ENCODE measurements at regions not wholly inside any gene's neighbourhood (a gene's known extent, or its start where the extent isn't known, plus 50 kb on each side); places are given as distances from the start of the nearest gene placed in this dataset.

DNA sequence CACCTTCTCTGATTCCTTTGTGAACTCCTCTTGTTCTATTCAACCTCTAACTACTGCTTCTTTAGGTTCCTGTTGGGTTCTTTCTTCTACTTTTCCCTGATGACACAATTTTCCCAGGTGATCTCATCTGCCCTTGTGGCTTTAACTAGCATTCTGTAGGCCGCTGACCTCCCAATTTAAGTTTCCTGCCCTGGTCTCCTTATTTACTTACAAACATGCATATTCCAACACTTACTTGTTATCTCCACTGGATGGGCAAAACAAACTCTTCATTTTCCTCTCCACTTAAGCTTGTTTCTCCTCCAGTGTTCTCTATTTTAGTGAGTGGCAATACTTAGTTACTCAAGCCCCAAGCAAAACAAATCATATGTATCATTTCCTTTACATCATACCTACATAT, 734.5 kb downstream of the METTL15 start:
- TF ChIP-seq POLR2A (IDR thresholded peaks at IDR 0.05; ENCODE audit: low read depth, low read length) (no peak), POLR2AphosphoS5 (IDR thresholded peaks at IDR 0.05; ENCODE audit: low read depth, low read length) (no peak), TAF1 (IDR thresholded peaks at IDR 0.05; ENCODE audit: borderline replicate concordance, low read depth, low read length) (no peak)
